ENCODE measurements at regions not wholly inside any gene's neighbourhood (a gene's known extent, or its start where the extent isn't known, plus 50 kb on each side); places are given as distances from the start of the nearest gene placed in this dataset.
"Not testable (repeated sequence)": the region's sequence is repeated elsewhere in the genome, so short reads cannot be mapped to it uniquely, and the experiment has no call there.

- H3K27me3 ChIP-seq (ENCODE audit: control insufficient read depth in 3 of 3, insufficient read depth in 3 of 3, low read length in 3 of 3); H3K9me3 ChIP-seq (ENCODE audit: control insufficient read depth in 2 of 2, insufficient read depth in 1 of 2, low read depth in 1 of 2, low read length in 1 of 2); H3K4me3 ChIP-seq (ENCODE audit: low read depth in 1 of 3, low read length in 3 of 3); DNase-seq; H3K4me1 ChIP-seq (ENCODE audit: control insufficient read depth in 3 of 3, insufficient read depth in 2 of 3, low read depth in 1 of 3, low read length in 2 of 3); FAIRE-seq; H3K27ac ChIP-seq (ENCODE audit: low read depth in 1 of 3, low read length in 2 of 3); H3K36me3 ChIP-seq (ENCODE audit: control insufficient read depth in 3 of 3, insufficient read depth in 2 of 3, low read depth in 1 of 3, low read length in 3 of 3): not testable (repeated sequence)
Measured at GRCh38 chrY:17759213-17759612, 120.8 kb downstream of the CDY2B start.

GRCh38 chrY:17752887-17753497 is 127.0 kb downstream of the CDY2B start:
- H3K4me1 ChIP-seq (ENCODE audit: control insufficient read depth in 3 of 3, insufficient read depth in 2 of 3, low read depth in 1 of 3, low read length in 2 of 3); H3K9me3 ChIP-seq (ENCODE audit: control insufficient read depth in 2 of 2, insufficient read depth in 1 of 2, low read depth in 1 of 2, low read length in 1 of 2); H3K27ac ChIP-seq (ENCODE audit: low read depth in 1 of 3, low read length in 2 of 3); H3K36me3 ChIP-seq (ENCODE audit: control insufficient read depth in 3 of 3, insufficient read depth in 2 of 3, low read depth in 1 of 3, low read length in 3 of 3); FAIRE-seq; H3K4me3 ChIP-seq (ENCODE audit: low read depth in 1 of 3, low read length in 3 of 3); DNase-seq; H3K27me3 ChIP-seq (ENCODE audit: control insufficient read depth in 3 of 3, insufficient read depth in 3 of 3, low read length in 3 of 3): not testable (repeated sequence)
- WGBS, 3 donors: no CpG with 5 or more reads among the region's 13 CpGs

GRCh38 chrY:17739852-17740251 is 140.2 kb downstream of the CDY2B start:
- not testable (repeated sequence) for H3K9me3 ChIP-seq (ENCODE audit: control insufficient read depth in 2 of 2, insufficient read depth in 1 of 2, low read depth in 1 of 2, low read length in 1 of 2); H3K36me3 ChIP-seq (ENCODE audit: control insufficient read depth in 3 of 3, insufficient read depth in 2 of 3, low read depth in 1 of 3, low read length in 3 of 3); H3K4me1 ChIP-seq (ENCODE audit: control insufficient read depth in 3 of 3, insufficient read depth in 2 of 3, low read depth in 1 of 3, low read length in 2 of 3); H3K4me3 ChIP-seq (ENCODE audit: low read depth in 1 of 3, low read length in 3 of 3); H3K27me3 ChIP-seq (ENCODE audit: control insufficient read depth in 3 of 3, insufficient read depth in 3 of 3, low read length in 3 of 3); FAIRE-seq; H3K27ac ChIP-seq (ENCODE audit: low read depth in 1 of 3, low read length in 2 of 3); DNase-seq
- no CpG with 5 or more reads among the region's 2 CpGs for WGBS, 3 donors

GRCh38 chrY:17729474-17729873 is 150.5 kb downstream of the CDY2B start:
- H3K4me1 ChIP-seq (ENCODE audit: control insufficient read depth in 3 of 3, insufficient read depth in 2 of 3, low read depth in 1 of 3, low read length in 2 of 3); DNase-seq; H3K27ac ChIP-seq (ENCODE audit: low read depth in 1 of 3, low read length in 2 of 3); H3K4me3 ChIP-seq (ENCODE audit: low read depth in 1 of 3, low read length in 3 of 3); H3K27me3 ChIP-seq (ENCODE audit: control insufficient read depth in 3 of 3, insufficient read depth in 3 of 3, low read length in 3 of 3); FAIRE-seq; H3K9me3 ChIP-seq (ENCODE audit: control insufficient read depth in 2 of 2, insufficient read depth in 1 of 2, low read depth in 1 of 2, low read length in 1 of 2); H3K36me3 ChIP-seq (ENCODE audit: control insufficient read depth in 3 of 3, insufficient read depth in 2 of 3, low read depth in 1 of 3, low read length in 3 of 3): not testable (repeated sequence)
- no CpG with 5 or more reads among the region's 13 CpGs for WGBS, 3 donors

GRCh38 chrY:17716329-17717043 is 163.5 kb downstream of the CDY2B start:
- not testable (repeated sequence) for H3K4me1 ChIP-seq (ENCODE audit: control insufficient read depth in 3 of 3, insufficient read depth in 2 of 3, low read depth in 1 of 3, low read length in 2 of 3); FAIRE-seq; H3K27ac ChIP-seq (ENCODE audit: low read depth in 1 of 3, low read length in 2 of 3); H3K36me3 ChIP-seq (ENCODE audit: control insufficient read depth in 3 of 3, insufficient read depth in 2 of 3, low read depth in 1 of 3, low read length in 3 of 3); DNase-seq; H3K9me3 ChIP-seq (ENCODE audit: control insufficient read depth in 2 of 2, insufficient read depth in 1 of 2, low read depth in 1 of 2, low read length in 1 of 2); H3K4me3 ChIP-seq (ENCODE audit: low read depth in 1 of 3, low read length in 3 of 3); H3K27me3 ChIP-seq (ENCODE audit: control insufficient read depth in 3 of 3, insufficient read depth in 3 of 3, low read length in 3 of 3)
- WGBS, 3 donors: no CpG with 5 or more reads among the region's 2 CpGs

- H3K4me1 ChIP-seq (ENCODE audit: control insufficient read depth in 3 of 3, insufficient read depth in 2 of 3, low read depth in 1 of 3, low read length in 2 of 3); H3K9me3 ChIP-seq (ENCODE audit: control insufficient read depth in 2 of 2, insufficient read depth in 1 of 2, low read depth in 1 of 2, low read length in 1 of 2); FAIRE-seq; H3K27ac ChIP-seq (ENCODE audit: low read depth in 1 of 3, low read length in 2 of 3); H3K27me3 ChIP-seq (ENCODE audit: control insufficient read depth in 3 of 3, insufficient read depth in 3 of 3, low read length in 3 of 3); H3K4me3 ChIP-seq (ENCODE audit: low read depth in 1 of 3, low read length in 3 of 3); H3K36me3 ChIP-seq (ENCODE audit: control insufficient read depth in 3 of 3, insufficient read depth in 2 of 3, low read depth in 1 of 3, low read length in 3 of 3); DNase-seq: not testable (repeated sequence)
Measured at GRCh38 chrY:17668037-17668436, 212.0 kb downstream of the CDY2B start.

- not testable (repeated sequence) for H3K4me3 ChIP-seq (ENCODE audit: low read depth in 1 of 3, low read length in 3 of 3); FAIRE-seq; DNase-seq; H3K27ac ChIP-seq (ENCODE audit: low read depth in 1 of 3, low read length in 2 of 3); H3K36me3 ChIP-seq (ENCODE audit: control insufficient read depth in 3 of 3, insufficient read depth in 2 of 3, low read depth in 1 of 3, low read length in 3 of 3); H3K9me3 ChIP-seq (ENCODE audit: control insufficient read depth in 2 of 2, insufficient read depth in 1 of 2, low read depth in 1 of 2, low read length in 1 of 2); H3K27me3 ChIP-seq (ENCODE audit: control insufficient read depth in 3 of 3, insufficient read depth in 3 of 3, low read length in 3 of 3); H3K4me1 ChIP-seq (ENCODE audit: control insufficient read depth in 3 of 3, insufficient read depth in 2 of 3, low read depth in 1 of 3, low read length in 2 of 3)
- no CpG with 5 or more reads among the region's 4 CpGs for WGBS, 3 donors
Measured at GRCh38 chrY:17643052-17643451, 237.0 kb downstream of the CDY2B start.

- not testable (repeated sequence) for H3K4me3 ChIP-seq (ENCODE audit: low read depth in 1 of 3, low read length in 3 of 3); FAIRE-seq
Measured at GRCh38 chrY:17634484-17634883, 245.5 kb downstream of the CDY2B start.

GRCh38 chrY:17611256-17611655 is 268.8 kb downstream of the CDY2B start:
- not testable (repeated sequence) for H3K4me1 ChIP-seq (ENCODE audit: control insufficient read depth in 3 of 3, insufficient read depth in 2 of 3, low read depth in 1 of 3, low read length in 2 of 3); H3K27ac ChIP-seq (ENCODE audit: low read depth in 1 of 3, low read length in 2 of 3); H3K36me3 ChIP-seq (ENCODE audit: control insufficient read depth in 3 of 3, insufficient read depth in 2 of 3, low read depth in 1 of 3, low read length in 3 of 3); H3K9me3 ChIP-seq (ENCODE audit: control insufficient read depth in 2 of 2, insufficient read depth in 1 of 2, low read depth in 1 of 2, low read length in 1 of 2); H3K4me3 ChIP-seq (ENCODE audit: low read depth in 1 of 3, low read length in 3 of 3); FAIRE-seq; DNase-seq; H3K27me3 ChIP-seq (ENCODE audit: control insufficient read depth in 3 of 3, insufficient read depth in 3 of 3, low read length in 3 of 3)
- no CpG with 5 or more reads among the region's 8 CpGs for WGBS, 3 donors

More at GRCh38 chrY:17634484-17634883, 245.5 kb downstream of the CDY2B start:
- DNase-seq; H3K27me3 ChIP-seq (ENCODE audit: control insufficient read depth in 3 of 3, insufficient read depth in 3 of 3, low read length in 3 of 3); H3K9me3 ChIP-seq (ENCODE audit: control insufficient read depth in 2 of 2, insufficient read depth in 1 of 2, low read depth in 1 of 2, low read length in 1 of 2); H3K36me3 ChIP-seq (ENCODE audit: control insufficient read depth in 3 of 3, insufficient read depth in 2 of 3, low read depth in 1 of 3, low read length in 3 of 3); H3K27ac ChIP-seq (ENCODE audit: low read depth in 1 of 3, low read length in 2 of 3); H3K4me1 ChIP-seq (ENCODE audit: control insufficient read depth in 3 of 3, insufficient read depth in 2 of 3, low read depth in 1 of 3, low read length in 2 of 3): not testable (repeated sequence)
- WGBS, 3 donors: no CpG with 5 or more reads among the region's 3 CpGs

All from small intestine (tissue), 7 donors.